DOHH2 (cell line): ENCODE measurements at regions not wholly inside any gene's neighbourhood (a gene's known extent, or its start where the extent isn't known, plus 50 kb on each side); places are given as distances from the start of the nearest gene placed in this dataset.

Experiments used
- H3F3A ChIP-seq: fragments of 200-600 bp; sonication (generic), shearing (Covaris generic); 2 replicates; pipeline ENCODE4 v1.6.0; 2016; ENCODE audit warnings: antibody characterized with exemption, mild to moderate bottlenecking; ENCODE audit not compliant: control insufficient read depth, insufficient read depth
- H3K27ac ChIP-seq: fragments of 200-600 bp; sonication (generic); 2 replicates; pipeline ENCODE4 v1.5.1; 2014; ENCODE audit warnings: low read depth, mild to moderate bottlenecking, low read length, moderate library complexity
- H3K27me3 ChIP-seq: fragments of 200-600 bp; sonication (generic); 2 replicates; pipeline ENCODE4 v1.6.1; 2014; ENCODE audit warnings: mild to moderate bottlenecking, low read length, mixed read lengths; ENCODE audit not compliant: control insufficient read depth
- H3K36me3 ChIP-seq: fragments of 200-600 bp; sonication (generic); 2 replicates; pipeline ENCODE4 v1.6.1; 2014; ENCODE audit warnings: mild to moderate bottlenecking, low read length, moderate library complexity, mixed read lengths; ENCODE audit not compliant: control insufficient read depth
- H3K4me1 ChIP-seq: fragments of 200-600 bp; sonication (generic); 2 replicates; pipeline ENCODE4 v1.6.1; 2014; ENCODE audit warnings: mild to moderate bottlenecking, low read length, mixed read lengths; ENCODE audit not compliant: control insufficient read depth
- H3K4me2 ChIP-seq: fragments of 200-600 bp; sonication (generic); 2 replicates; pipeline ENCODE4 v1.6.0; 2014; ENCODE audit warnings: mild to moderate bottlenecking, low read length, moderate library complexity
- H3K4me3 ChIP-seq: fragments of 200-600 bp; sonication (generic); 2 replicates; pipeline ENCODE4 v1.5.1; 2014; ENCODE audit warnings: mild to moderate bottlenecking, low read length, mixed read lengths
- H3K79me2 ChIP-seq: fragments of 200-600 bp; sonication (generic); 2 replicates; pipeline ENCODE4 v1.6.1; 2014; ENCODE audit warnings: mild to moderate bottlenecking, low read length, mixed read lengths; ENCODE audit not compliant: control insufficient read depth
- H3K9me2 ChIP-seq: fragments of 200-600 bp; sonication (generic); replicated peaks from 2 replicates; pipeline ENCODE4 v1.6.1; 2014; ENCODE audit warnings: mild to moderate bottlenecking, low read length, mixed read lengths; ENCODE audit not compliant: control insufficient read depth
- H3K9me3 ChIP-seq: fragments of 200-600 bp; sonication (generic); 2 replicates; pipeline ENCODE4 v1.6.1; 2014; ENCODE audit warnings: antibody characterized with exemption, low read length, mixed read lengths; ENCODE audit not compliant: control insufficient read depth, insufficient read depth
- H4K20me1 ChIP-seq: fragments of 200-600 bp; sonication (generic); 2 replicates; pipeline ENCODE4 v1.6.0; 2014; ENCODE audit warnings: low read depth, mild to moderate bottlenecking, antibody characterized with exemption, low read length, moderate library complexity; ENCODE audit not compliant: control insufficient read depth, insufficient read depth
- CTCF ChIP-seq: fragments of 200-600 bp; sonication (generic); IDR thresholded peaks from one replicate; pipeline ENCODE4 v1.5.1; 2014; ENCODE audit warnings: antibody characterized with exemption, mild to moderate bottlenecking, low read depth, low read length; ENCODE audit not compliant: poor library complexity, severe bottlenecking
- EZH2phosphoT487 ChIP-seq: fragments of 200-600 bp; sonication (generic); IDR thresholded peaks from 2 replicates; pipeline ENCODE4 v1.6.1; 2017; ENCODE audit warnings: borderline replicate concordance, mild to moderate bottlenecking, antibody characterized with exemption, low read length, moderate library complexity, mixed read lengths

DNA sequence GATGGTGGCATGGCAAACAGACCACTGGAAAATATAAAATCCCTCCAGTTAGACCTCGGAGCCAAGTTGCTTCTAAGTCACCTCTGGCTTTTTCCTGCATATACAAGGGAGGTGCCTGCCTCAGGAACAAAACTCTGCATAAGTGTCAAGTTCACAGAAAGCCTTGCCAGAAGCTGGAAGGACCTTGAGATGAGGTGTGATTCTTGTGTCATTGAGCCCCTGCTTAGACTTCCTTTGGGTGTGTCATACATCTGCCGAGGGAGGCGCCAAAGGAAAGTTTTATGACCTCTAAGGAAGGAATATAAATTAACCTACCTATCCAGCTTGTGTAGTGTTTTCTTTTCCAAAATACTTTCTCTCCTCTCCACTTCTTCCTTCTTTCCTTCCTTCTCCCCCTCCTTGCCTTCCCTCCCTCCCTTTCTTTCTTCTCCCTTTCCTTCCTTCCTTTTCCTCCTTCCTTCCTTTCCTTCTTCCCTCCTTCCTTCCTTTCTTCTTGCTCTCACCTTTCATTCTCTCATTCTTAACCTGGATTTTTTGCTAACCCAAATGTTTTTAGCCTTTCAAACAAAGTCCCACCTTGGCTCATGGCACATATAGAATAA is 75.2 kb downstream of the TRIL start:
- H3K27me3 ChIP-seq = peaks cover 8% of the 10 kb centered on the region
- H3K27ac ChIP-seq = no peak overlapping the region
- H3K79me2 ChIP-seq = no peaks in the 10 kb centered on the region
- H3K4me1 ChIP-seq = peaks cover 9% of the 10 kb centered on the region
- H3K4me2 ChIP-seq = no peak overlapping the region
- no peaks in the 10 kb centered on the region for H3K9me2 ChIP-seq
- H3K36me3 ChIP-seq = no peaks in the 10 kb centered on the region
- TF ChIP-seq CTCF = no peak
- no peak for TF ChIP-seq EZH2phosphoT487
- H3F3A ChIP-seq = no peaks in the 10 kb centered on the region
- no peaks in the 10 kb centered on the region; the same call in 1 of the 2 replicates for H3K9me3 ChIP-seq
- no peaks in the 10 kb centered on the region for H4K20me1 ChIP-seq
- no peak overlapping the region for H3K4me3 ChIP-seq

DNA sequence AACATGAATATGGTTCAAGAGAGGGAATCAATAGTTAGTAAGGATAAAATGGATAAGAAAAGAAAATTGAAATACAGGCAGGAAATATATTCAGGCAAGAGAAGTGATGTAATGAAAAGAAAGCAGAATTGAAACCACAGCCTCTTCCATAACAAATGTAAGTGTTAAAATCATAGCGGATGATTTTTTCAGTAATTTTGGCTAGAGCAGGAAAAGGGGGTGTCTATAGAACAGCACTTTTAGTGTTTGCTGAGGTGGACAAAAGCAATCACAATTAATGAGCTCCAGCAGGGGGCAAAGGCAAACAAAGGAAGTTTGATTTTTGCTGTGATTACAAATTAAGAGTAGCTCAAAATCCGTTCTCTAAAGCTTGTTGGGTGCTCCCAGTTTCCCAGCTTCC is 79.0 kb downstream of the TRIL start:
- H3K36me3 ChIP-seq = no peaks in the 10 kb centered on the region
- H3K4me3 ChIP-seq = no peak overlapping the region
- H4K20me1 ChIP-seq = no peaks in the 10 kb centered on the region
- TF ChIP-seq CTCF (peak; percentile 14), EZH2phosphoT487 (no peak)
- no peaks in the 10 kb centered on the region for H3K9me3 ChIP-seq
- no peaks in the 10 kb centered on the region for H3K79me2 ChIP-seq
- H3K27me3 ChIP-seq = peaks cover 13% of the 10 kb centered on the region; the same call in 1 of the 2 replicates
- no peaks in the 10 kb centered on the region for H3K9me2 ChIP-seq
- H3K4me1 ChIP-seq = peaks cover 9% of the 10 kb centered on the region
- no peaks in the 10 kb centered on the region for H3F3A ChIP-seq
- no peak overlapping the region for H3K27ac ChIP-seq
- H3K4me2 ChIP-seq = peak overlapping the region; percentile 6; the same call in 1 of the 2 replicates

DNA sequence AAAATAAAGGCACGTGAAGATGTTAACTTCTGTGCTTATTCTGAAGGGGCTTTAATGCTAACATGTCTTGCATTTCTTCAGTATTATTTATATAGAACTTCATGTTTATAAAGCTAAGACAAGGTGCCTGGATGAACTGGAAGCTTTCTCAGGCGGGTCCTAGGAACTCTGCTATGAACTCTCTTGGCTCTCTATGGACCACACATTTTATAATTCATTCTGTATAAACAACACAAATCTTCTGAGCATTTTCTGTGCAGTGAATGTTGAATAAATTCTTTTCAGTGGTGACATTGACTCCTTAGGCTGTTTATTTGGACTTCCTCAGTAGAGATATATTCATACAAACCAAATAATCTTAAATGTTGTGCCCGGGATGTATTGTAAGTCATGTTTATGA is 79.6 kb downstream of the TRIL start:
- Histone ChIP-seq H3K9me3 (no peaks in the 10 kb centered on the region), H3K79me2 (no peaks in the 10 kb centered on the region), H3K4me2 (no peak overlapping the region), H3F3A (no peaks in the 10 kb centered on the region), H3K27ac (no peak overlapping the region), H3K36me3 (no peaks in the 10 kb centered on the region), H3K4me1 (peaks cover 9% of the 10 kb centered on the region), H3K9me2 (no peaks in the 10 kb centered on the region), H3K4me3 (no peak overlapping the region), H3K27me3 (peaks cover 13% of the 10 kb centered on the region; the same call in 1 of the 2 replicates), H4K20me1 (no peaks in the 10 kb centered on the region)
- TF ChIP-seq CTCF (no peak), EZH2phosphoT487 (no peak)
